ENCODE measurements at regions not wholly inside any gene's neighbourhood (a gene's known extent, or its start where the extent isn't known, plus 50 kb on each side); places are given as distances from the start of the nearest gene placed in this dataset.

DNA sequence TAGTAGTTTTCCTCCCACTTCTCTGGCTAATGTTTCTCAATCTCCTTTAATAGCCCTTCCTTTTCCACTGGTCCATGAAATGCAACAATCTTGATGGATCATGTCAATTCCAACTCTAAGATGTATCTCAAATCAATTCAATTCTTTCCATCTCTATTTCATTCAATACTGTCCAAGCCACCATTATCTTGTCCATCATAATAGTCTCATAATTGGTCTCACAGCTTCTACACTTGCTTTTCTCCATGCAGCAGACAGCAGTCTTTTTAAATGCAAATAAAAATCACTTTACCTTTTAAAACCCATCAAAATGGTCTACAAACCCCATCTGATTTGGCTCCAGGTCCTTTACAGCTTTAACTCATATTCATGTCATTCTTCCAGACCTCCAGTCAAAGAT, 226.6 kb downstream of the EPHA4 start:
- FAIRE-seq (no peak), DNase-seq (ENCODE audit: extremely low read depth in 1 of 4, low spot score in 3 of 4) (no peak), ATAC-seq (no peak)
- no peaks in the 10 kb centered on the region for H4K20me1 ChIP-seq (replicated peaks; ENCODE audit: control insufficient read depth, insufficient read depth, low read length)
- no peaks in the 10 kb centered on the region for H3K36me3 ChIP-seq (ENCODE audit: control insufficient read depth, insufficient read depth, low read length)
- H3K4me2 ChIP-seq (ENCODE audit: insufficient read depth, low read length): no peak overlapping the region
- no peaks in the 10 kb centered on the region for H3K27me3 ChIP-seq (ENCODE audit: control insufficient read depth in 2 of 2, insufficient read depth in 2 of 2, low read length in 2 of 2)
- ChIA-PET POLR2A (no interaction called here), CTCF (ENCODE audit: low intra/inter-chr PET ratio) (no interaction called here)
- no peaks in the 10 kb centered on the region for H3K9me1 ChIP-seq (ENCODE audit: control insufficient read depth, insufficient read depth, low read length)
- intact Hi-C loops (cut with micrococcal nuclease): no loop called here
- H2AFZ ChIP-seq (ENCODE audit: low read depth, low read length): no peak overlapping the region
- no peak overlapping the region for H3K9ac ChIP-seq (ENCODE audit: insufficient read depth in 1 of 2, low read depth in 2 of 2, low read length in 2 of 2)
- no peak overlapping the region for H3K4me3 ChIP-seq
- H3K9me3 ChIP-seq (replicated peaks; ENCODE audit: control insufficient read depth, insufficient read depth, low read depth, low read length): no peaks in the 10 kb centered on the region
- no peak overlapping the region for H3K27ac ChIP-seq (ENCODE audit: extremely low read depth, low read depth, low read length)
- BruUV-seq (replicated peaks): no TSS peak
- H3K4me1 ChIP-seq (replicated peaks in 1 of 2; ENCODE audit: control insufficient read depth in 2 of 2, insufficient read depth in 2 of 2, low read length in 2 of 2): no peaks in the 10 kb centered on the region
- H3K79me2 ChIP-seq (ENCODE audit: control insufficient read depth, insufficient read depth, low read length): no peaks in the 10 kb centered on the region
- in situ Hi-C loops (cut with MboI): no loop called here
- no peak for TF ChIP-seq GATAD2B (IDR thresholded peaks at IDR 0.05; ENCODE audit: borderline replicate concordance)
- TF ChIP-seq, protein P1, sequence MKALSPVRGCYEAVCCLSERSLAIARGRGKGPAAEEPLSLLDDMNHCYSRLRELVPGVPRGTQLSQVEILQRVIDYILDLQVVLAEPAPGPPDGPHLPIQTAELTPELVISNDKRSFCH (CRISPR knock-in tag; IDR thresholded peaks at IDR 0.05): no peak
- TF ChIP-seq, protein P1 (tag; IDR thresholded peaks at IDR 0.05): no peak
- TF ChIP-seq CREM (IDR thresholded peaks at IDR 0.05; ENCODE audit: low read depth): no peak
- TF ChIP-seq NELFE (IDR thresholded peaks at IDR 0.05; ENCODE audit: insufficient read depth, insufficient read length): no peak
- TF ChIP-seq, protein P2, sequence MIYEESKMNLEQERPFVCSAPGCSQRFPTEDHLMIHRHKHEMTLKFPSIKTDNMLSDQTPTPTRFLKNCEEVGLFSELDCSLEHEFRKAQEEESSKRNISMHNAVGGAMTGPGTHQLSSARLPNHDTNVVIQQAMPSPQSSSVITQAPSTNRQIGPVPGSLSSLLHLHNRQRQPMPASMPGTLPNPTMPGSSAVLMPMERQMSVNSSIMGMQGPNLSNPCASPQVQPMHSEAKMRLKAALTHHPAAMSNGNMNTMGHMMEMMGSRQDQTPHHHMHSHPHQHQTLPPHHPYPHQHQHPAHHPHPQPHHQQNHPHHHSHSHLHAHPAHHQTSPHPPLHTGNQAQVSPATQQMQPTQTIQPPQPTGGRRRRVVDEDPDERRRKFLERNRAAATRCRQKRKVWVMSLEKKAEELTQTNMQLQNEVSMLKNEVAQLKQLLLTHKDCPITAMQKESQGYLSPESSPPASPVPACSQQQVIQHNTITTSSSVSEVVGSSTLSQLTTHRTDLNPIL (CRISPR knock-in tag; IDR thresholded peaks at IDR 0.05): no peak
- TF ChIP-seq ELF4 (CRISPR knock-in tag; IDR thresholded peaks at IDR 0.05): no peak
- no peak for TF ChIP-seq ZZZ3 (IDR thresholded peaks at IDR 0.05)
- TF ChIP-seq CBX1 (IDR thresholded peaks at IDR 0.05; ENCODE audit: low read depth): no peak
- TF ChIP-seq ZNF12 (CRISPR knock-in tag; IDR thresholded peaks at IDR 0.05): no peak
- TF ChIP-seq, protein P3, sequence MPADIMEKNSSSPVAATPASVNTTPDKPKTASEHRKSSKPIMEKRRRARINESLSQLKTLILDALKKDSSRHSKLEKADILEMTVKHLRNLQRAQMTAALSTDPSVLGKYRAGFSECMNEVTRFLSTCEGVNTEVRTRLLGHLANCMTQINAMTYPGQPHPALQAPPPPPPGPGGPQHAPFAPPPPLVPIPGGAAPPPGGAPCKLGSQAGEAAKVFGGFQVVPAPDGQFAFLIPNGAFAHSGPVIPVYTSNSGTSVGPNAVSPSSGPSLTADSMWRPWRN (IDR thresholded peaks at IDR 0.05; ENCODE audit: low read depth): no peak
- no peak for TF ChIP-seq DNMT1 (IDR thresholded peaks at IDR 0.05)
- no peak for TF ChIP-seq SMAD4 (CRISPR knock-in tag; conservative IDR thresholded peaks at IDR 0.05)
- no peak for TF ChIP-seq LCOR (CRISPR knock-in tag; IDR thresholded peaks at IDR 0.05)
- TF ChIP-seq KLF10 (CRISPR knock-in tag; IDR thresholded peaks at IDR 0.05): no peak
- TF ChIP-seq, protein P4, sequence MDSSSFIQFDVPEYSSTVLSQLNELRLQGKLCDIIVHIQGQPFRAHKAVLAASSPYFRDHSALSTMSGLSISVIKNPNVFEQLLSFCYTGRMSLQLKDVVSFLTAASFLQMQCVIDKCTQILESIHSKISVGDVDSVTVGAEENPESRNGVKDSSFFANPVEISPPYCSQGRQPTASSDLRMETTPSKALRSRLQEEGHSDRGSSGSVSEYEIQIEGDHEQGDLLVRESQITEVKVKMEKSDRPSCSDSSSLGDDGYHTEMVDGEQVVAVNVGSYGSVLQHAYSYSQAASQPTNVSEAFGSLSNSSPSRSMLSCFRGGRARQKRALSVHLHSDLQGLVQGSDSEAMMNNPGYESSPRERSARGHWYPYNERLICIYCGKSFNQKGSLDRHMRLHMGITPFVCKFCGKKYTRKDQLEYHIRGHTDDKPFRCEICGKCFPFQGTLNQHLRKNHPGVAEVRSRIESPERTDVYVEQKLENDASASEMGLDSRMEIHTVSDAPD (CRISPR knock-in tag; IDR thresholded peaks at IDR 0.05): no peak
- TF ChIP-seq BRCA1 (IDR thresholded peaks at IDR 0.05): no peak
- no peak for TF ChIP-seq BRCA1 (CRISPR knock-in tag; IDR thresholded peaks at IDR 0.05)
- TF ChIP-seq, protein P5, sequence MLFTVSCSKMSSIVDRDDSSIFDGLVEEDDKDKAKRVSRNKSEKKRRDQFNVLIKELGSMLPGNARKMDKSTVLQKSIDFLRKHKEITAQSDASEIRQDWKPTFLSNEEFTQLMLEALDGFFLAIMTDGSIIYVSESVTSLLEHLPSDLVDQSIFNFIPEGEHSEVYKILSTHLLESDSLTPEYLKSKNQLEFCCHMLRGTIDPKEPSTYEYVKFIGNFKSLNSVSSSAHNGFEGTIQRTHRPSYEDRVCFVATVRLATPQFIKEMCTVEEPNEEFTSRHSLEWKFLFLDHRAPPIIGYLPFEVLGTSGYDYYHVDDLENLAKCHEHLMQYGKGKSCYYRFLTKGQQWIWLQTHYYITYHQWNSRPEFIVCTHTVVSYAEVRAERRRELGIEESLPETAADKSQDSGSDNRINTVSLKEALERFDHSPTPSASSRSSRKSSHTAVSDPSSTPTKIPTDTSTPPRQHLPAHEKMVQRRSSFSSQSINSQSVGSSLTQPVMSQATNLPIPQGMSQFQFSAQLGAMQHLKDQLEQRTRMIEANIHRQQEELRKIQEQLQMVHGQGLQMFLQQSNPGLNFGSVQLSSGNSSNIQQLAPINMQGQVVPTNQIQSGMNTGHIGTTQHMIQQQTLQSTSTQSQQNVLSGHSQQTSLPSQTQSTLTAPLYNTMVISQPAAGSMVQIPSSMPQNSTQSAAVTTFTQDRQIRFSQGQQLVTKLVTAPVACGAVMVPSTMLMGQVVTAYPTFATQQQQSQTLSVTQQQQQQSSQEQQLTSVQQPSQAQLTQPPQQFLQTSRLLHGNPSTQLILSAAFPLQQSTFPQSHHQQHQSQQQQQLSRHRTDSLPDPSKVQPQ (CRISPR knock-in tag; IDR thresholded peaks at IDR 0.05; ENCODE audit: borderline replicate concordance): no peak
- TF ChIP-seq, protein P6, sequence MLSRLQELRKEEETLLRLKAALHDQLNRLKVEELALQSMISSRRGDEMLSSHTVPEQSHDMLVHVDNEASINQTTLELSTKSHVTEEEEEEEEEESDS (CRISPR knock-in tag; IDR thresholded peaks at IDR 0.05): no peak

All from K562 (cell line).